ENCODE measurements at regions not wholly inside any gene's neighbourhood (a gene's known extent, or its start where the extent isn't known, plus 50 kb on each side); places are given as distances from the start of the nearest gene placed in this dataset.
"Not testable (repeated sequence)": the region's sequence is repeated elsewhere in the genome, so short reads cannot be mapped to it uniquely, and the experiment has no call there.

DNA sequence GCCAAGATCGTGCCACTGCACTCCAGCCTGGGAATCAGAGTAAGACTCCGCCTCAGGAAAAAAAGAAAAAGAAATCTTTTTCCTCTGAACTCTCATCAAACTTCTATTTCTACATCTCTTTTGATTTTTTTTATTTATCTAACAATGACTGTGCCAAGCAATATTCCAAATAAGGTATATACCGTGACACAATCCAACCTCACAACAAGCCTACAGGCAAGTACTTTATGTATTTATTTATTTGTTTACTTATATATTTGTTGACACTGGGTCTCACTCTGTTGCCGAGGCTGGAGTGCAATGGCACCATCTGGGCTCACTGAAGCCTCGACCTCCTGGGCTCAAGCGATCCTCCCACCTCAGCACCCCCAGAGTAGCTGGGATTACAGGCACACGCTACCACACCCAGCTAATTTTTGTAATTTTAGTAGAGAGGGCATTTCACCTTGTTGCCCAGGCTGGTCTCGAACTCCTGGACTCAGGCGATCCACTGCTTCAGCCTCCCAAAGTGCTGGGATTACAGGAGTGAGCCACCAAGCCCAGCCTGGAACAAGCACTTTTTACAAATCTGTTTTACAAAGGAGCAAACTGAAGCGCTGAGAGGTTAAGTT lies 94.9 kb upstream of the CHD2 start:
- DNase-seq (ENCODE audit: low spot score): no peak

DNA sequence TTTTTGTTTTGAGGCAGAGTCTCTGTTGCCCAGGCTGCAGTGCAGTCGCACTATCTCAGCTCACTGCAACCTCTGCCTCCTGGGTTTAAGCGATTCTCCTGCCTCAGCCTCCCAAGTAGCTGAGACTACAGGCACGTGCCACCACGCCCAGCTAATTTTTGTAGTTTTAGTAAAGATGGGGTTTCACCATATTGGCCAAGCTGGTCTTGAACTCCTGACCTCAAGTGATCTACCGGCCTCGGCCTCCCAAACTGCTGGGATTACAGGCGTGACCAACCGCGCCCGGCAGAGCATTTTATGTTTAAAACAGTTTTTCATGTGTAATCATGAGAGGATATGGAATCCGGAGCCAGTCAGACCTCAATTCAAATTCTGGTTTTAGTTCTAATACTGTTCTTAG lies 94.0 kb upstream of the CHD2 start:
- DNase-seq (ENCODE audit: low spot score): not testable (repeated sequence)

- no peak for DNase-seq (ENCODE audit: low spot score)
These were observed 93.4 kb upstream of the CHD2 start for GRCh38 chr15:92806763-92807162.

DNA sequence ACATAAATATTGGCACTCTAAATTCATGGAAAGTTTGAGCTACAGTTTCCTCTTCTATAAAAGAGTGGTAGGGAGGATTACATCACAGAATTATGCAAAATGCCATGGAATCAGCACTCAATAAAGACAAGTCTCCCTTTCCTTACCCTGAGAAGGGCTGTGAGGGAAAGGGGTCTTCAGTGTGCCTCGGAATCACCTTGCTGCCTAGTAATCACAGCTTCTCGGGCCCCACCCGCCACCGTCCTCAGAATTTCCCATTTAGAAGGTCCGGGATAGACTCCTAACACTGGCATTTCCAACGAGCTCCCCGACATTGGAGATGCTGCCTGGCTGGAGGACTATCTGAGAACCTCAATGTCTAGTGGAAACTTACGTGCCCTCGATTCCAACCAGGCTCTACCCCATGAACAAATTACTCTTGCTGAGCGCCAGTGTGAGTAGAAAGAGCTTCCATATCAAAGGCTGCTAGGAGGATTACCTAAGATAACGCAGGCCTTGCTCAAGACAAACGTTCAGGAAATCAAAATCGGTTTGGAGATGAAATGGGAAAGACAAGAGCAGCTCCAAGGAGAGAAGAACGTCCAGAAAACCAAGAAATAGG lies 92.1 kb upstream of the CHD2 start:
- DNase-seq (ENCODE audit: low spot score): peak; percentile 11

DNA sequence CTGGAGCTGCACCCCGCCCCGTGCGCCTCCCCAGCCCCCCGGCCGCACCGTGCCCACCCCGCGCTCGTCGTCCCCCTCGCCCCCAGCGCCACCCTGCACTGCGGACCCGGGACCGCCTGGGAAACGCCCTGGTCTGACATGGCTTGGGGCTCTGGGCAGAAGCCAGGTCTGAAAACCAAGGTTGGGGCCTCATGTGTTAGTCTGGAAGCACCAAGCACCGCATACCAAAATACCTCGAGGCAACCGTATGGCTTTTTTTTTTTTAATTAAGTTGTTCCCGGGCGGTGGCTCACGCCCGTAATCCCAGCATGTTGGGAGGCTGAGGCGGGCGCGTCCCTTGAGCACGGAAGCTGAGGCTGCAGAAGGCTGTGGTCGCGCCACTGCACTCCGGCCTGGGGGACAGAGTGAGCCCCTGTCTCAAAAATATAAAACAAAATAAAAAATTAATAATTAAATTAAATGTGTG lies 91.5 kb upstream of the CHD2 start:
- DNase-seq (ENCODE audit: low spot score): no peak

- DNase-seq (ENCODE audit: low spot score): peak; percentile 99
These were observed 90.9 kb upstream of the CHD2 start for GRCh38 chr15:92809064-92809879.

GRCh38 chr15:92809880-92810361 lies 90.2 kb upstream of the CHD2 start:
- DNase-seq (ENCODE audit: low spot score): peak; percentile 47

DNA sequence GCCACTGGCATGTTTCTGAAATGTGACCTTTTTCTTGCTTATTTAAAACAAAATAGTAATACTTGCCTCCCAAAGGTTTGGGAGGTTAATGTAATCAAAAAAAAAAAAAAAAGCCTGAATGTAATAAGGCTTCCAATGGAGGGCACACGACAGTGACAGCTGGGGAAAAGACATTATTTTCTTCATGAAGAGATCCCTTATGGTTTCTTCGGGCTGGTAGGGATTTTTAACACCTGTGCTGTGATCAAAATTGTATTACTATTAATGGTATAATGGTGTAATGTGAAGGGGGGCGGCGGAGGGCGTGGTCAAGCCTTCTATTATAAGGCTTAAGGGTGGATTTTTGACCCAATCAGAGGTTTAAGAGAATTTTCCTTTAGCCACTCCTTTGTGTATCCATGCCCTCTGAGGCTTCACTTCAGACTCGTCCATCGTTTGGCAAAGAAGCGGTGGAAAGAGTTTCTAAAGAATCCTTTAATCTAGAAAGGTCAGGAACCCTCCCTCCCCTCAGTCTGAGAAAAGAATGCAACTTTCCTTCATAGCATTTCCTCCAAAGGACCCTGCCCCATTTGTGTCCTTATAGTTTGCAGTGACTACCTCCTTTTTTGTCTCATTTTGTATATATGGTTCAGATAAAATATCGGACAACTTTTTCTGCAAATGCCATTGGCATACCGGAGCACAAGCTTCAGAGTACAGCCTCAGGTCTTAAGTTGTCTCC lies 89.5 kb upstream of the CHD2 start:
- DNase-seq (ENCODE audit: low spot score): no peak

- no peak for DNase-seq (ENCODE audit: low spot score)
These were observed 88.8 kb upstream of the CHD2 start for GRCh38 chr15:92811148-92811913.

- DNase-seq (ENCODE audit: low spot score): no peak
These were observed 87.9 kb upstream of the CHD2 start for GRCh38 chr15:92812271-92812670.

DNA sequence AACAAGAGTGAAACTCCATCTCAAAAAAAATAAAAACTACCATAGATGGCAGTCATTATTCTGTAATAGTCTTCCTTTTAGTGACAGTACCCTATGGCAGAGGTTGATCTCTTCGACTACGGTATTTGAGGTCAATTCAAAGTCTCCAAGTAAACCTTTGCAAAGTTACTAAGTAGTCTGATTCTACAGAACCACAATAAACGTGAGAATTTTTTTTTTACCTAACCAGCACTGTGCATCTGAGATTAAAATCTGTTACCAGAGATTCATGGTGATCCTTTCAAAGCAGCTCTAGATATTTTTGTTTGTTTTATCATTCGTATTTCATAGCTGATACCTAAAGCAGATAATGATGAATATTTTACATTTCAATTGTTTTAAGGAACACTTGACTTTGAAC lies 86.6 kb upstream of the CHD2 start:
- DNase-seq (ENCODE audit: low spot score): peak; percentile 65

DNA sequence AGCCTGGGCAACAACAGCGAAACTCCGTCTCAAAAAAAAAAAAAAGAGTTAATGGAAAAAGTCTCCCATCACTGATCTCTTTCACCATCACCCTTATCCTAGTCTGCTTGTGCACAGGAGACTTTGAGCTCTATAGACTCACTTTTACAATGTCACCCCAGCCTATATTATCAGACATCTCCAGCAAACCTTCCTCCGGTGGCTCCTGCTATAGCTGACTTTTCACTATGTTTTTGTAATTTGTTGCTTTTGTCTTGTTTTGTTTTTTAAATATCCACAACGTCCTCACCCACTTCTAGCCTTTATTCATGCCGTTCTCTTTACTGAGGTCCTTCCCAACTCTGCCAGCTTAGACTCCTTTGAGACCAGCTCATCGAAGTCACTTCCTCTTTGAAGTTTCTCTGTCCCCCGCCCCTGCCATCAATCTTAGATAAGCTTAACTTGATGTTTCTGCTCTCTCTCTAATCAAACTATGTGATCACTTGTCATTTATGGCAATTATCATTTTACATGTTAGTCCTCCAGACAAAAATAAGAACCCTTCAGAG lies 82.7 kb upstream of the CHD2 start:
- peak; percentile 22 for DNase-seq (ENCODE audit: low spot score)

DNA sequence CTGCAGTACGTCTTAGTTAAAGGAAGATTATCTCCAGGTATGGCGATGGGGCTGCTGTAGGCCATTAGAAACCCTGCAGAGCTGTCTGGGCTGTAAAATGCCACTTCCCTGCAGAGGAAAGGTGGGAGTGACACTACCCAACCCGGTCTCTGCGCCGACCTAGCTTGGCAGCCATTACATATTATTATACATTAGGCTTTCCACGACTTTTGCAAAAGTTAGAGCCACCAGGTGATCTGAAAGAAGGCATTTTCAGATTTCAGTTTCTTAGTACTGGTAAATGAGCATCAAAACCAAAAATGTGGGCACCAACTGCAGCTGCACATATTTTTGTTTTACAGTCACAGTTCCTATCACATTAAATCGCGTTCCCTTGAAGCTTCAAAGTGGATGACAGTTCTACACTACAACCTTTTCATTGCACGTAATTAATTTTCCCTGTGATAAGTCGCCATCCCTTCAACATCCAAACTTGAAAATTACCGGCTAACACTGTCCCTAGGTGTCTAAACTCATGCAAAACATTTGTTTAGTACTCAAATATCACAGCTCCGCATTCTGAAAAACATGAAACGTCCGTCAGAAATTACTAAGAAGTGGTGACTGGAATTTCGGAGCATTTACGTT lies 81.4 kb upstream of the CHD2 start:
- no peak for DNase-seq (ENCODE audit: low spot score)

- no peak for DNase-seq (ENCODE audit: low spot score)
These were observed 80.6 kb upstream of the CHD2 start for GRCh38 chr15:92819278-92820235.

GRCh38 chr15:92820236-92821021 lies 79.7 kb upstream of the CHD2 start:
- peak; percentile 86 for DNase-seq (ENCODE audit: low spot score)

DNA sequence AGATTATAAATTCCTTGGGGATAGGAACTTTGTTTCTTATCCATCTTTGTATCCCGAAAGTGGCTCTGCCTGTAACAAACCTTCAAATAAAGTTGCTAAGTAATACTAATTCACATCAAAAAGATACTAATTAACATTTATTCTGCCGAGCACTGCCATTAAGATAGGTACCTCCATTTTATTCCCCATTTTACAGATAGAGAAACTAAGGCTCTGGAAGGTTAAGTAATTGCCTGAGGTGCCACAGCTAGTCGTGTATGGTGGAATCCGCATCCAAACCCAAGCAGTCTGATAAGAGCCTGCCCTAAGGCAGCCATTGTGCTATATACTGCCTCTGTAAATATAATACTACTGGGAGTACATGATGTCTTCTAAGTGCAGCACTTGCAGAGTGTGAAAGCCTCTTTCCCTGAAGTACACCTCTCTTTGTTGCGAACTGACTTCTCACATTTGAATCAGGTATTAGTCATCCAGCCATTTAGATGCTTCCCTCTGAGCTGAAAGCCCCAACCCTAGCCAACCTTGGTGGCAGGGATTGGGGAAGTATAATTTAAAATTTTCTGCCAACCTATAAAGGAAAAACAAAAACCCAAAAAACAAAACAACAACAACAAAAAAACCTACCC lies 78.5 kb upstream of the CHD2 start:
- DNase-seq (ENCODE audit: low spot score): peak; percentile 21

GRCh38 chr15:92822216-92823144 lies 77.6 kb upstream of the CHD2 start:
- no peak for DNase-seq (ENCODE audit: low spot score)
